Gastroesophageal sphincter (tissue), 3 donors: ENCODE measurements at regions not wholly inside any gene's neighbourhood (a gene's known extent, or its start where the extent isn't known, plus 50 kb on each side); places are given as distances from the start of the nearest gene placed in this dataset.

Experiments used
- POLR2A ChIP-seq, 2 donors: fragments of 450-650 bp; IDR thresholded peaks; one replicate each; pipeline ENCODE4 v1.6.1; 2017; ENCODE audit warnings: antibody characterized with exemption in 2 of 2, mild to moderate bottlenecking in 2 of 2, moderate library complexity in 1 of 2
- POLR2AphosphoS5 ChIP-seq: sonication (generic); formaldehyde crosslinking; IDR thresholded peaks from one replicate; pipeline ENCODE4 v1.6.1; 2017; ENCODE audit warnings: antibody characterized with exemption
- TF ChIP-seq, protein P1 (sequence below), 4 experiments: fragments of 200-600 bp in 2 of 4; fragments of 450-650 bp in 2 of 4; sonication (generic) in 1 of 4; IDR thresholded peaks; one replicate each; pipeline ENCODE4 v1.5.1; 2017 to 2019; ENCODE audit warnings: antibody characterized with exemption in 4 of 4, mild to moderate bottlenecking in 2 of 4, moderate library complexity in 2 of 4

DNA sequence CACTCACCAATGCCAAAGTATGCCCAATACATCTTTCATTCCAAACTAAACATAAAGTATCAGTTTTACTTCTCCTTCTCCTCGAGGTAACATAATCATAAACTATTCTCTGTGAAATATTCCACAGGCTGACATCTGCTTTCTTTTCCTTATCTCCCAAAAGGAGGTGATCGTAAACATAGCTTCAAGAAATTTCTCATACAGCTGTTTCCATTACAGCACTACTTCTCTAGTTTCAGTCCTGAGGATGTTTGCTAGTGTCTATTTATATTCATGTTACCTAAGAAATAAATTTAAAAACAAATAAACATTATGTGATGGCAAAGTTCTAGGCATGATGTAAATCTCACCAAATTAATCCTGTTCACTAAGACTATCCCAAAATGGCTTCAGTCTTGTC is 90.1 kb upstream of the CPSF6 start:
- TF ChIP-seq, protein P1, sequence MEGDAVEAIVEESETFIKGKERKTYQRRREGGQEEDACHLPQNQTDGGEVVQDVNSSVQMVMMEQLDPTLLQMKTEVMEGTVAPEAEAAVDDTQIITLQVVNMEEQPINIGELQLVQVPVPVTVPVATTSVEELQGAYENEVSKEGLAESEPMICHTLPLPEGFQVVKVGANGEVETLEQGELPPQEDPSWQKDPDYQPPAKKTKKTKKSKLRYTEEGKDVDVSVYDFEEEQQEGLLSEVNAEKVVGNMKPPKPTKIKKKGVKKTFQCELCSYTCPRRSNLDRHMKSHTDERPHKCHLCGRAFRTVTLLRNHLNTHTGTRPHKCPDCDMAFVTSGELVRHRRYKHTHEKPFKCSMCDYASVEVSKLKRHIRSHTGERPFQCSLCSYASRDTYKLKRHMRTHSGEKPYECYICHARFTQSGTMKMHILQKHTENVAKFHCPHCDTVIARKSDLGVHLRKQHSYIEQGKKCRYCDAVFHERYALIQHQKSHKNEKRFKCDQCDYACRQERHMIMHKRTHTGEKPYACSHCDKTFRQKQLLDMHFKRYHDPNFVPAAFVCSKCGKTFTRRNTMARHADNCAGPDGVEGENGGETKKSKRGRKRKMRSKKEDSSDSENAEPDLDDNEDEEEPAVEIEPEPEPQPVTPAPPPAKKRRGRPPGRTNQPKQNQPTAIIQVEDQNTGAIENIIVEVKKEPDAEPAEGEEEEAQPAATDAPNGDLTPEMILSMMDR (IDR thresholded peaks at IDR 0.05): no peak
- no peak for TF ChIP-seq POLR2A (IDR thresholded peaks at IDR 0.05)
- no peak for TF ChIP-seq POLR2AphosphoS5
